HG03439 (cell line): ENCODE measurements at regions not wholly inside any gene's neighbourhood (a gene's known extent, or its start where the extent isn't known, plus 50 kb on each side); places are given as distances from the start of the nearest gene placed in this dataset.
"Not testable (repeated sequence)": the region's sequence is repeated elsewhere in the genome, so short reads cannot be mapped to it uniquely, and the experiment has no call there.

Experiments
- ATAC-seq: cut with Tn5 transposase; IDR thresholded peaks from one replicate; pipeline ENCODE4 v1.9.1; 2021; ENCODE audit warnings: mild to moderate bottlenecking, moderate library complexity; ENCODE audit not compliant: unreplicated experiment

DNA sequence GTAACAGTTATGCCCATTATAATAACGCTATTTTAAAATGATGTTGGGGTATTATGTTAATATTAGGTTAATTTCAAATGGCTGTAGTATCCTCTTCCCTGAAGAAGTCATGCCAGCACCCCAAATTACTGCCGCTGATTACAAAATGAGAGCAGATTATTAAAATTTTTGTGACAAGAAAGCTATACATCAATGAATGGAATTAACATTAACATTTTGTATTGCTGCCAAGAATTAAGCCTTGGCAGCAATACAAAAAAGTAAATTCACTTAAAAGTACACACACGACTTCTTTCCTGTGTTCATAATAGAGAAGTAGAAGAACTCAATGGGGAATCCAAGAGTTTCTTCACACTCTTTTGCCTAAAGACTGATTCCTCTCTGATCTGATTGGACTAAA lies 482.8 kb downstream of the STIM2 start:
- no peak for ATAC-seq

DNA sequence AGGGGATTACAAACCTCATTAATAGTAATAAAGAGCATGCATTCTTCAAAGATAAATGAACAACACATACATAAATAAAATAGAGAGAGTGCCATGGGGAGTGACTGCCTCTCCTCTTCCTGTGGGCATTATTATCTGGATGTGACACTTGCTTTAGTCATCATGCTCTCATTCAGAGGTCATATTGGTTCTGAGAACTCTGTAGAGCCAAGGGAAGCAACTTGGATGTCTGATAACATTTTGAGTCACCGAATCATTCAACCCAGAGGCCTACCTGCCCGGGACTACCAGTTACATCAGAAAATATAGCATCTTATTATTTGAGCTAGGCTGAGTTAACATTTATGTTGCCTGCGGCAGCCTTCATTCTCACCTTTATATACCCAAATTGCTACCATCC lies 489.5 kb downstream of the STIM2 start:
- no peak for ATAC-seq

DNA sequence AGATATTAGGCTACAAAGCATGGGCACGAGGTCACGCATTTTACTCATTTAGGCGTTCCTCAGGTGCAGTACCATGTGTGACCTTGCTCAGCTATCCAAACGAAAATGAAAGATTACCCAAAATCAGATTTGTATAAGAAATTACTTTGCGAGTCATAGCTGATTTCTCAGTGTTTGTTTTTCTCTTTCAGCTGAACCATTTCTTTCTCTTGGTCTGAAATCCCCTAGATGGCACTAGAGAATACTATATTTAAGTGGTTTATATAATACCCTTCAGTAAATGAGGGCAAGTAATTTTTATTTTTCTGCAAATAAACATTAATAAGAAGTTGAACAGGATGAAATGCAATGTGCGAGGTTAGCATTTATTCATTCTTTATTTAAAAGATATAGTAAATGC lies 496.6 kb downstream of the STIM2 start:
- no peak for ATAC-seq

DNA sequence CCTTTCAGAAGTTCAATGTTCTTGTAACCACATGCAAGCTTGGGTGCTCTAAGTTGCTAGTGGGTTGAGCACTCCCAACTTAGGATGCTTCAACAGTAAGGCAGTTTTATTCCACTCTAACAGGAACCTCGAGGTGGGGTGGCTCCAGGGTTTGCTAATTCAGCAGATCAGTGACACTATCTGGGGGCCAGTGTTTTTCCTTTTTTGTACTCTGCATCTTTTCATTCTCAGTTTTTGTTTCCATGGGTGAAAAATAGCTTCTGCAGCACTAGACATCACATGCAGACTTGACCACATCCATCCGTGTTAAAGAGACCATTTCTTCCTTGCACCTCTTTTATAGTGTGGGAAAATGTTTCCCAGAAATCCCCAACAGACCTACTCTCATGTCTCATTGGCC lies 497.6 kb downstream of the STIM2 start:
- no peak for ATAC-seq

DNA sequence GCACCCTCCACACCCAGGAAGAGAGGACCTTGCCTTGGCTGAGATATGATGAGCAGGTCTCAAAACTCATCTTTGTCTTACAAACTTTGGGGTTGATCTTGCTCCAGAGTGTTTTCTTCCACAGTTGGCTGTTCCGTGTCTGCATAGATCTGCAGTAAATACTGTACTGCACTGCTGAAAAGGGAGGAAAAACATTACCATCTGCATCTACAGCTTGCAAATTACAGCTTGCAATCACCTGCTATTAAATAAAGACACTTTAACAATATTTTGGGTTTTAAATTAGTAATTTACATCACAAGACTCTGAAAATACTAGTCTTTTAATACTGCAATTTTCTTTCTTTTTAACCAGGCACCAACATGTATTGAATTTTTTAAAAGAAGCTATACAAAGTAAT lies 499.5 kb downstream of the STIM2 start:
- ATAC-seq = no peak

DNA sequence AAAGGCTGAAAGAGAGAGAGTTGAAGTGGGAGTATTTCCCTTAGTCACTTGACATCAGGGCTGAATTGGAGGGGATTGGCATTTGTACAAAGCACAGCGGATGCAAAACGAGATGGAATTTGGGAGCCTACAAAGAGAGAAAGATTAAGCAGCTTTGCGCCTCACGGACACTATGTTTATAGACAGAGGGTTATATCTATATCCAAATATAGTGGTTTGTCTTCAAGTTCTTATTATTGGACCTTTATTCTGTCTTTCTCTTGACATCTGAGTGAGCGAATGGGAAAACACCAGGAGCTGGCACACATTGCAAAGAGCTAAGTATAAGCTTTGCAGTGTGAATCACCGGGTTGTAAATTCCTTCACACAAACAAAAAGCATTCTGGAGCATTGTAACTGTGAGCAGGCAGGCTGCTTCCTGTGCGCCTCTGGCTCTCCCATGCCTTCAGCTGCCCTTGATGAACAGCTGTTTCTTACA lies 500.2 kb downstream of the STIM2 start:
- ATAC-seq = no peak

DNA sequence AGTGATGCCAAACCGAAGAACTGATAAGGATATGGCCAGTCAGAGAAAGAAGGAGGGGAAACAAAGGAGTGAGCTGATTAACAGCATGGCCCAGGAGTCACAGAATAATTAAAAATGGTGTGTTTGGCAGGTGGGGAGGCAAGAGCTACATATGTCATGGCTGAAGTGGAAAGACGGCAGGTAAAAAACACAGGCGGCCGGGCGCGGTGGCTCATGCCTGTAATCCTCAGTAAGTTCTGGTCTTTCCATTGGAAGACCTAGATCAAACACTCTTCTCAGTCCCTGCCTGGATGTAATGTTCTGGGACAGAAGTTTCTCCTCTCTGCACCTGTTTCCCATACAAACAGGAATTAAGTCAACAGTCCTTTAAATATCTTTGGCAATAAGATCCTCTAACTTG lies 503.9 kb downstream of the STIM2 start:
- no peak for ATAC-seq

DNA sequence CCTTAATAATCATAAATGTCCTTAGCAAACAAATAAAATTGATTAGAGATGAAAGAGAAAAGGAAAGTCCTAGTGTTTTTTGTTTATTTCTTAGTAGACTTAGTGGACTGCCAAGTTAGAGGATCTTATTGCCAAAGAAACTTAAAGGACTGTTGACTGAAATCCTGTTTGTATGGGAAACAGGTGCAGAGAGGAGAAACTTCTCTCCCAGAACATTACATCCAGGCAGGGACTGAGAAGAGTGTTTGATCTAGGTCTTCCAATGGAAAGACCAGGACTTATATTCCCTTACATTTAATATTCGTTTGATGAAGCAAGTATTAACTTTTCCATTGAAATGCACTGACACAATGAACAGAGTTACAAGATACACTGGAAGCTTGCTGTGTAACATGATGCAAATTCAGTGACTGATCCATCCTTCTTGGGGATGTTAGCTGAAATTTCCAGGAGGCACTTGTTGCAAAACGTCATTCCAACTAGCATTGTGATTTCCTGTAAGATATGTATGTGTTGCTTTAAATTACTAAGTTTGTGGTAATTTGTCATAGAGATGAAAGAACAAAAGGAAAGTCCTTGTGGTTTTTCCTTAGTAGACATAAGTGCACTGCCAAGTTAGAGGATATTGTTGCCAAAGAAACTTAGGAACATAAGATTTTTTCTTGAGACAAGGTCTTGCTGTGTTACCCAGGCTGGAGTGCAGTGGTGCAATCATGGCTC lies 505.6 kb downstream of the STIM2 start:
- ATAC-seq = no peak

DNA sequence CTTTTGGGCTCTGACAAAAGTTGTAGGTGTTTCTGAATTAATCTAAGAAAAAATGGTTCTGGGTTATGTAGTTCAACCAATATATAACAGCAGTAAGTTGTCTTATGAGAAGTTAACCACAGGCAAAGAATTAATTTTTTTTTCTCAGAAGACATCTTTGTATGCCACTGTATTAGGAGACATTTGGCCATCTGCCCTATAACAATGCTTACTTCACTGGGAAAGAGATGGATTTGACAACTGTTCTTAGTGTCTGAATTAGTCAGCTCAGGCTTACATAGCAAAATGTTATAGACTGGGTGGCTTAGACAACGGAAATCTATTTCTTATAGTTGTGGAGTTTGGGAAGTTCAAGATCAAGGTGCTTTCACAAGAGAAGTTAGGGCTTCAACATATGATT lies 508.1 kb downstream of the STIM2 start:
- ATAC-seq = no peak

DNA sequence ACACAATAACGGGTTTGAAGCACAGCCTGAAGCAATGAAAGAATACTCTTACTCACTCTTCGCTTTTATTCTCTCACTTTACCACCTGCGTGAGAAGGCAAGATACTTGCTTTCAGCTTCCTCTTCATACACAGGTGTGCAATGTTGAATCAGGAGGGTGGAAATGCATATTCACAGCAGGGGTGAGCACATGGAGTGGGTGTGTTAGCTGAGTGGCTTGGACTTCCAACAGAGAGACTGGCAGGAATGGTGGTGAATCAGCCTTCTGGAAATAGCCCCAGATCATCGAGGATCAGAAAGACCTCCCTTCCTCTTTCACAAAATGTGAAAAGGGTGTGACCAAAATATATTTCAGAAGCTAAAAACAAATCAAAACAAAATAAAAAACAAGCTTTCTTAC lies 521.2 kb downstream of the STIM2 start:
- ATAC-seq = no peak

DNA sequence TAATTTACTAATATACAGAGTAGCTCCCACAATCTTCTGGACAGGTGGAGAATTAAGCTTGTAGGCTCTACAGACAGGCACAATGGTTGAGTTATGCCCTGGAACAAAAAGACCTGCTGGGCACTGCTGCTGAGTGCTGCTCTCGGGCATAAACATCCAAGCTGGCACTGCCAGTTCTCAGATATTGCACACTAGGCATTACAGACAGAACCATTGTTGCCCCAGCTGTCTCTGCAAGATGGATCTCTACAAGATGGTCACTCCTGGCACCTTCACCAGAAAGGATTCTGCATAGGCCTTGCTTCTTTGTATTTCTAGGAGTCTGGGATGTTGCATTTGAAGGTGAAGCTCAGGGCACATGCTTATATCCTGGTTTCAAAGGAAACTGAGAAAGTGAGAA lies 527.1 kb downstream of the STIM2 start:
- ATAC-seq = no peak

DNA sequence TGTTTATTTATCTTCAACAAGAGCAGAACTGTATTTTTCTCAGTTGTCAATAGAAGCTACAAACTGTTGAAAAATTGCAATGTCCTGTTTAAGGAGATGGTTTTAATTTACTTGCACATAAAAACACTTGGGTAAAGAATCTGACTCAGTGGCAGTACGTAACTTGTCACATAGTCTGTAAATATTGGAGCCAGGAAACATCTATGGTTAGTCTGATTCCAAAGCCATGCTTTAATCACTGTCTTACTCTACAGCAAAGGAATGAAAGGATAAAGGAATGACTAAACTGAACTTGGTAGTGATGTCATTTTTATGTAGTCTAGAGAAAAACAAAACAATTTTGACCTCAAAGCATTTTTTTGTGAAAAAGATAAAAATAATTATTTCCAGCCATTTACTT lies 537.2 kb downstream of the STIM2 start:
- no peak for ATAC-seq

DNA sequence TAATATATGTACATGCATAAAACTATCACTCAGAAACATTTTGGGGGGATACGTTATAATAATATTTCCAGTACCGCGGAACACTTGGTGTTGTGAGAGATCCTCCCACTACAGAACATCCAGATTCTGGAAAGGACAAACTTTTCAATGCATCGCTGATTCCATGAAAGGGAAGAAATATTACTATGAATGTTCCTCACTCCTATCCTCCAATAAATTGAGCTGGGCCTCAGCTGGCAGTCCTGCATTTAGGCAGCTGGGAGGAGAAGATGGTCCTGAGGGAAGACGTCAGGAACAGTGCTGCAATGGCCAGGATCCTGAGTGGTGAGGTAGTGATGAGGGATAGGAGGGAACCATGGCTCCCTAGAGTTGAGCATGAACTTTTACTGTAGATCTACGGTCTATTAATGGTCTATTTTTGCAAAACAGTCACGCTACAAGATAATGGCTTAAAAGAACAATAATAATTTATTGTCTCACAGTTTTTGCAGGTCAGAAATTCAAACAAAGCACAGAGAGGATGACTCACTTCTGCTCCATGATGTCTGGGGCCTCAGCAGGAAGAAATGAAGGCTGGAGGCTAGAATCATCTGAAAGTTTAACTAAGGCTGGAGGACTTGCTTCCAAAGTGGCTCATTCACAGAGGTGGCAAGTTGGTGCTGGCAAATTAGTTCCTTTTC lies 538.1 kb downstream of the STIM2 start:
- no peak for ATAC-seq

DNA sequence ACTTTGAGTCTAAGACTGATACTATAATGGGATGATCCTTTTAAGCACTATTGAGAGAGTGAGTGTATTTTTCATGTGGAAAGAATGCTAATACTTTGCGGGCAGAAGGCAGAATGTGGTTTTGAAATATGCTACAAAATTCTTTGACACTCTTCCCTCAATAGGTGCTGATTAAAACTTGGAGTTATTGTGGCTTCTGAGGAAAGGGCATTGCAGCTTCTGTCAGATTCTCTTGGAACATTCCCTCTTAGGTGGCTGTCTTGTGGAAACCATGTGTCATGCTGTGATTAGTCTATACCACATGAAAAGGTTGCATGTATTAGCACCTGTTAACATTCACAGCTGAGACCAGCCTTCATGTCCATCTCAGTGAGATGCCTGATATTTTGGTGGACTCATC lies 547.0 kb downstream of the STIM2 start:
- ATAC-seq = no peak

DNA sequence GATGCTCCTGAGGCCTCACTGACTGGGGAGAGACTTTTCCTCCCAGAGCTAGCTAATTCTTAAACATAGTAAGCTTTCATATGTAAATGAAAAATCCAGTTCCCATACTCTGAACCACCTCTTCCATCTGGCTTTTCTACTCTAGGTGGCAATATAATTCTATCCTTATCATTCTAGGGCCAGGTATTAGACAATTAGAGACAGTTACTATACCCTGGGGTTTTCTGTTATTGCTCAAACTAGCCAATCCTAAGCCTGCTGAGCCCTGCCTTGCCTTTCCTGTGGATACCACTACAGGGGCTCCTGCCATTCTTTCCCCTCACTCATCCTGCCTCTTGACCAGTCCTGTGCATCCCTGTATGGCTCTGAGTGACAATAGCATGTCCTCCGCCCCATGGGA lies 552.0 kb downstream of the STIM2 start:
- no peak for ATAC-seq

DNA sequence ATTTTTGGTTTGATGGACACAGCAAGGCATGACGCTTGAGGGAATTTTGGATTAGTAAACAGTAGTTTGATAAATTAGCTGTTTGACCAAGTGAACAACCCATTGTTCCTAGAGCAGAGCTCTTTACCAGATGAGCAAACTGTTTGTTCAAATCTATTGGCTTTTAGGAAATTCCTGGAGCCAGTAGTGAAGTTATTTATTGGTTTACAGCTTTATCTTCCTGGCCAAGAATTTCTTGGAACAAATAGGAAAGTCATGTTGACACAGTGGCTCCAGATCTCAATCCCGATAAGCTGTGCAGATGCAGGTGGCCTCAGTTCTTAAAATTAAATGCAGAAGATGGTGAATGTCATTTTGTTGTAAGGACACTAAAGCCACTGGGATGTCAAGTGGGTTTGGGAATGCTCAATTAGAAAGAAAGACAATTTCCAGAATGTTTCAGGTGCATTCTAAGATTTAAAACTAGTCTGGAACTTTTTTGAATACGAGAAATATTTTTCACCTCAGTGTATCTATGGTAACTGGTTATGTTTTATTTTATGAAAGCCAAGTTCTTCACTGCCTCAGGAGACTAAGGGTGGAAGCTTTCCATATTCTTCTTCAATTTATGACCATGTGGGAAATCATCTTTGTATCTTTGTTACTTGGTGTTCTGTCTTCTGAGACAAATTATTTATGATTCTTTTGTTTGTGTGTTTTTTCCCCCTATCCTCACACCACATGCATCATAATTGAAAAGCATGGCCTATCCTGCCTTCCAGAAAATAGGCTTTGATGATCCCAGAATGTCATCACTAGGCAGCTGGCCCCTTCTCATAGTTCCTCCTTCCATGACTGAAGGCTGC lies 554.5 kb downstream of the STIM2 start:
- no peak for ATAC-seq

DNA sequence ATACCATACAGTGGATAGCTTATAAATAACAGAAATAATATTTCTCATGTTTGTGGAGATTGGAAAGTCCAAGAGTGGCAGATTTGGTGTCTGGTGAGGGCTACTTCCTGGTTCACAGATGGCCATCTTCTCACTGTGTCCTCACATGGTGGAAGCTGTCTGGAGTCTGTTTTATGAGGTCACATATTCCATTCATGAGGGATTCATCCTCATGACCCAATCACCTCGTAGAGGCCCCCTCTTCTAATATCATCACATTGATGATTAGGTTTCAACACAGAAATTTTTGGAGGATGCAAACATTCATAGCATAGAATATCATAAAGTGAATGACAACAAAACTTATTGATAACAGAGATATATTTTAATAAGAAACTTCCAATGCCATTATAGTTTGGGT lies 568.0 kb downstream of the STIM2 start:
- ATAC-seq = no peak

DNA sequence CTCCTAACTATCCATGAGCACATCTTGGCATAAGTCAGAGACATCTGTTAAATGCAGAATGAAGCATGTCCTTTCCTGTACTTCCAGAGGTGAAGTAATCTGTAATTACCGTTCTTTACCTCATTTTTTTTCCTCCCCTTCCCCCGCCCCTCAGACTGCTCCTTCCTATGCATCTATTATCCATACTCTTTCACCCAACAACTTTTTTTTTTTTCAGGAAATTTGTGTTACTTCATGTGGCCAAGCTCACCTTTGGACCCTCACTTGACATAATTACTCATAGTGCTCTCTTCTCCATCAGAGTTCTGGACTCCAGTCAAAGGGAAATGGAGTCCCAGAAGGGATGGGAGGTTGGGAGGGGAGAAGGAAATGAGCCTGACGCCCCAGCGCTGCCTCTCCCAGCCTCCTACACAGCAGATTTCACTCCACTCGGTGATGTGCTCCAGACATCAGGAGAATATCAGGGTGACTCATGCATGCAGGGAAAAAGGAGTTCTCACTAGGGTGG lies 568.8 kb downstream of the STIM2 start:
- no peak for ATAC-seq

DNA sequence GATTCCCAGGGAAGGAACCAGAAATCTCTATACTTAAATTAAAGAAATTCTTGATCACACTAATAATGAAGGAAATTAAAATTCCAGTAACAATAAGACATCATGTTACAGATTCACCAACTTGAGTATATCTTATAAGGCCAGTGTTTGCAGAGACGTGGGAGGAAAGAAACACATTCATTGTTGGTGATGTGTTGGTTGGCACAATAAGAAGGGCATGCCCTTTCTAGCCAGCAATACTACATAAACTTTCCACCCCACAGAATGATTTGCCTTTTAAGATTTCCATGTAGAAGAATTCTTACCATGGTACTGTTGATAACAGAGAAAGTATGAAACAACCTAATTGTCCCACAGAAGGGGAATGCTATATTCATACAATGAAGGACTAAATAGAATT lies 581.5 kb downstream of the STIM2 start:
- ATAC-seq = no peak

DNA sequence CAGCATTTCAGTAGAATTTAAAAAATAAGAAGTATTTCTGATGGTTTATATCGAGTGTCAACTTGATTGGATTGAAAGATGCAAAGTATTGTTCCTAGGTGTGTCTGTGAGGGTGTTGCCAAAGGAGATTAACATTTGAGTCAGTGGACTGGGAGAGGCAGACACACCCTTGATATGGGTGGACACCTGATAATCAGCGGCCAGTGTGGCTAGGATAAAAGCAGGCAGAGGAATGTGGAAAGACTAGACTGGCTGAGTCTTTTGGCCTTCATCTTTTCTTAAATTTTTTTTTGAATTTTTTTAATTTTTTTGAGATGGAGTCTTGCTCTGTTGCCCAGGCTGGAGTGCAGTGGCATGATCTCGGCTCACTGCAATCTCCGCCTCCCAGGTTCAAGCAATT lies 582.0 kb downstream of the STIM2 start:
- ATAC-seq = not testable (repeated sequence)

DNA sequence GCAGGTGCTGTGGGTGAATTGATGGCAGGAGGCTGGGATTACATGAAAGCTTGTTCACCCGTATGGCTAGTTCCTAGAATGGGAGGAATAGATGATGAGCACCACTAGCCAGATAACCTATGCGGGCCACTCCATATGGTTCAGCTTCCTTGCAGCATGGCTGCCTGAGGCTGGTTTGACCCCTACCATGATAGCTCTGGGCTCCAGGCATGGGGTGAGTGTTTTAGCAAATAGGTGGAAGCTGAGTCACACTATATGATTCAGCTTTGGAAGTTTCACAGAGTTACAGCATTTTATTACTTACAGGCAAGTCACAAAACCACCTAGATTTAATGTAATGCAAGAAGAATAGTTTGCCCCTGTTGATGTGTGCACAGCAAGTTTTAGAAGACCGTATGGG lies 603.2 kb downstream of the STIM2 start:
- ATAC-seq = no peak

DNA sequence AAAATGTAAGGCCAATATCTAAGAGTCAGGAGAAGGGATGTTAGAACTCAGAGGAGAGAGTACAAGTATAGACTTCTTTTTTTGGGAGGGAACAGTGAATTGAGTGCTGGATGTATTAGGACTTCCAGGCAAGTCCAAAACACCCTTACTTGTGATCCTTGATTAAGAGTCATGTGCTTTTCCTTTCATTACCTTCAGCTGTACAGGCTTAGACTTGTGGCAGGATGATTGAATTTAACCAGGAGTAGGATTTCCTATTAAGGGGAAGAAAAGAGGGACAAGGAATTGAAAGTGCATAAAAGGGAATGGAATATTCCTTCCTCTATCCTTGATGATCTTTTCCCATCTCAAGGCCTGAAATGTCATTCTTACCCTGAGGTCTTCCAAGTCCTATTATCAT lies 606.7 kb downstream of the STIM2 start:
- no peak for ATAC-seq
